WERI-Rb-1 (cell line): ENCODE measurements at regions not wholly inside any gene's neighbourhood (a gene's known extent, or its start where the extent isn't known, plus 50 kb on each side); places are given as distances from the start of the nearest gene placed in this dataset.
"Not testable (repeated sequence)": the region's sequence is repeated elsewhere in the genome, so short reads cannot be mapped to it uniquely, and the experiment has no call there.

Experiments
- DNase-seq: peaks from one replicate; pipeline ENCODE4 v3.0.0-alpha.2; 2020
- H3K27ac ChIP-seq: fragments of 250-450 bp; sonication (Bioruptor Pico); 2 replicates; pipeline ENCODE4 v1.5.1; 2020; ENCODE audit warnings: mild to moderate bottlenecking, moderate library complexity
- H3K27me3 ChIP-seq: fragments of 250-450 bp; sonication (Bioruptor Pico); 2 replicates; pipeline ENCODE4 v1.5.1; 2021; ENCODE audit warnings: mild to moderate bottlenecking, low read depth, moderate library complexity; ENCODE audit not compliant: insufficient read depth, severe bottlenecking
- H3K36me3 ChIP-seq: fragments of 250-450 bp; sonication (Bioruptor Pico); 2 replicates; pipeline ENCODE4 v1.5.1; 2020; ENCODE audit warnings: mild to moderate bottlenecking, moderate library complexity
- H3K4me3 ChIP-seq: 2 replicates; pipeline ENCODE4 v1.5.1; 2011; ENCODE audit warnings: low read depth, mild to moderate bottlenecking, control low read depth, low read length
- H3K9me3 ChIP-seq: fragments of 250-450 bp; sonication (Bioruptor Pico); 2 replicates; pipeline ENCODE4 v1.5.1; 2021; ENCODE audit warnings: mild to moderate bottlenecking, moderate library complexity; ENCODE audit not compliant: severe bottlenecking
- TF ChIP-seq, protein P1 (sequence below): IDR thresholded peaks from 2 replicates; pipeline ENCODE4 v1.5.1; 2011; ENCODE audit warnings: low read depth, mild to moderate bottlenecking, control low read depth, inconsistent platforms, low read length

DNA sequence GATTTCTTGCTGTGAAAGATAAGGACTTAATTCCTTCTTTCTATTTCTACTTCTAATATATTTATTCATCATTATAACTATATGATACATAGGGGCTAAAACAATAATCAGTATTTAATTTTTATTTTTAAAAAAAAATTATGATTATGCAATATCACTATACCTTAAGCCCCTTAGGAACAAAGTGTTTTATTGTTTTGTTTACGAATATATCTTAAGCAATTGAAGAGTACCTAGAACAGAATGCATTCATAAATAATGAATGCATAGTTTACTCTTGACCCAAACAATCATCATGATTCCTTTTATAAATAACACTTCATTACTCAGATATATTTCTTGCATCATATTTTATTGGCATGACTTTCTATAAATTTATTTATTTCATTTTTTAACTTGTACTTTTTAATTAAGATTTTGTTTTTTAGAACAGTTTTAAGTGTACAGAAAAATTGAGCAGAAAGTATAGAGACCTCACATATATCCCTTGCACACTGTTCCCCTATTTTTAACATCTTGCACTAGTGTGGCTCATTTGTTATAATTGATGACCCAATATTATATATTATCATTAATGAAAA lies 339.9 kb upstream of the SPRY2 start:
- Histone ChIP-seq H3K4me3 (no peak overlapping the region), H3K36me3 (no peaks in the 10 kb centered on the region), H3K27me3 (no peaks in the 10 kb centered on the region), H3K27ac (no peak overlapping the region), H3K9me3 (no peaks in the 10 kb centered on the region)
- DNase-seq: no peak
- TF ChIP-seq, protein P1, sequence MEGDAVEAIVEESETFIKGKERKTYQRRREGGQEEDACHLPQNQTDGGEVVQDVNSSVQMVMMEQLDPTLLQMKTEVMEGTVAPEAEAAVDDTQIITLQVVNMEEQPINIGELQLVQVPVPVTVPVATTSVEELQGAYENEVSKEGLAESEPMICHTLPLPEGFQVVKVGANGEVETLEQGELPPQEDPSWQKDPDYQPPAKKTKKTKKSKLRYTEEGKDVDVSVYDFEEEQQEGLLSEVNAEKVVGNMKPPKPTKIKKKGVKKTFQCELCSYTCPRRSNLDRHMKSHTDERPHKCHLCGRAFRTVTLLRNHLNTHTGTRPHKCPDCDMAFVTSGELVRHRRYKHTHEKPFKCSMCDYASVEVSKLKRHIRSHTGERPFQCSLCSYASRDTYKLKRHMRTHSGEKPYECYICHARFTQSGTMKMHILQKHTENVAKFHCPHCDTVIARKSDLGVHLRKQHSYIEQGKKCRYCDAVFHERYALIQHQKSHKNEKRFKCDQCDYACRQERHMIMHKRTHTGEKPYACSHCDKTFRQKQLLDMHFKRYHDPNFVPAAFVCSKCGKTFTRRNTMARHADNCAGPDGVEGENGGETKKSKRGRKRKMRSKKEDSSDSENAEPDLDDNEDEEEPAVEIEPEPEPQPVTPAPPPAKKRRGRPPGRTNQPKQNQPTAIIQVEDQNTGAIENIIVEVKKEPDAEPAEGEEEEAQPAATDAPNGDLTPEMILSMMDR: no peak

DNA sequence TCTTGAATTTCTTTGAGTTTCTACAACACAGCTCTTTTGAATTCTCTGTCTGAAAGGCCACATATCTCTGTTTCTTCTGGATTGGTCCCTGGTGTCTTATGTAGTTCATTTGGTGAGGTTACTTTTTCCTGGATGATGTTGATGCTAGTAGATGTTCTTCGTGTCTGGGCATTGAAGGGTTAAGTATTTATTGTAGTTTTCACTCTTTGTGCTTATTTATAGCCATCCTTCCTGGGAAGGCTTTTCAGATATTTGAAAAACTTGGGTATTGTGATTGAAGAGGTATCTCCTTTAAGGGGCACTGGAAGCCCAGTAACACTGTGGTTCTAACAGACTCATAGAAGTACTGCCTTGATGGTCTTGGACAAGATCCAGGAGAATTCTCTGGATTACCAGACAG lies 338.5 kb upstream of the SPRY2 start:
- Histone ChIP-seq H3K27me3 (no peaks in the 10 kb centered on the region), H3K4me3 (no peak overlapping the region), H3K36me3 (no peaks in the 10 kb centered on the region), H3K27ac (no peak overlapping the region), H3K9me3 (no peaks in the 10 kb centered on the region)
- TF ChIP-seq, protein P1: no peak
- no peak for DNase-seq

DNA sequence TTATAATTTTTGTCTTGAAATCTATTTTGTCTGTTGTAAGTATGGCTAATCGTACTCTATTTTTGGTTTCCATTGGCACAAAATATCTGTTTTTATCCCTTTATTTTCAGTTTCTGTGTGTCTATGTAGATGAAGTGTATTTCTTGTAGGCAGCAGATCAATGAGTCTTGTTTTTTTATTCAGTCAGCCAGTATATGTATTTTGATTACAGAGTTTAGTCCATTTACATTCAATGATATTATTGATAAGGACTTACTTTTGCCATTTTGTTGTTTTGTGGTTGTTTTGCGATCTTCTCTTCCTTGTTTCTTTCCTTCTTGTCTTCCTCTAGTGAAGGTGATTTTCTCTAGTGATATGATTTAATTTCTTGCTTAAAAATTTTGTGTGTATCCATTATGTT lies 336.3 kb upstream of the SPRY2 start:
- H3K27ac ChIP-seq: no peak overlapping the region
- DNase-seq: no peak
- H3K9me3 ChIP-seq: no peaks in the 10 kb centered on the region

DNA sequence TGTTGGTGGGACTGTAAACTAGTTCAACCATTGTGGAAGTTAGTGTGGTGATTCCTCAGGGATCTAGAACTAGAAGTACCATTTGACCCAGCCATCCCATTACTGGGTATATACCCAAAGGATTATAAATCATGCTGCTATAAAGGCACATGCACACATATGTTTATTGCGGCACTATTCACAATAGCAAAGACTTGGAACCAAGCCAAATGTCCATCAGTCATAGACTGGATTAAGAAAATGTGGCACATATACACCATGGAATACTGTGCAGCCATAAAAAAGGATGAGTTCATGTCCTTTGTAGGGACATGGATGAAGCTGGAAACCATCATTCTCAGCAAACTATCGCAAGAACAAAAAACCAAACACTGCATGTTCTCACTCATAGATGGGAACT lies 334.5 kb upstream of the SPRY2 start:
- H3K27ac ChIP-seq, H3K36me3 ChIP-seq, DNase-seq, H3K9me3 ChIP-seq, H3K27me3 ChIP-seq, H3K4me3 ChIP-seq: not testable (repeated sequence)

More for the DNA sequence above, 336.3 kb upstream of the SPRY2 start:
- TF ChIP-seq, protein P1: no peak
- Histone ChIP-seq H3K27me3 (no peaks in the 10 kb centered on the region), H3K36me3 (no peaks in the 10 kb centered on the region), H3K4me3 (no peak overlapping the region)

DNA sequence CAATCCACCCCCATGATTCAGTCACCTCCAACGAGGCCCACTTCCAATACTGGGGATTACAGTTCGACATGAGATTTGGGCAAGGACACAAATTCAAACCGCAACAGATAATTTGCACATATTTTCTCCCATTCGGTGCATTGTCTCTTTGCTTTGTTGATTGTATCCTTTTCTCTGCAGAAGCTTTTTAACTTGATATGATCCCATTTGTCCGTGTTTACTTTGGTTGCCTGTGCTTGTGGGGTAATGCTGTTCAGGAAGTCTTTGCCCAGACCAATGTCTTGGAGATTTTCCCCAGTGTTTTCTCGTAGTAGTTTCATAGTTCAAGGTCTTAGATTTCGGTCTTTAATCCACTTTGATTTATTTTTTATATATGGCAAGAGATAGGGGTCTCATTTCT lies 330.8 kb upstream of the SPRY2 start:
- TF ChIP-seq, protein P1: no peak
- no peak overlapping the region for H3K27ac ChIP-seq
- no peaks in the 10 kb centered on the region for H3K9me3 ChIP-seq
- DNase-seq: no peak
- no peaks in the 10 kb centered on the region for H3K36me3 ChIP-seq
- no peak overlapping the region for H3K4me3 ChIP-seq
- H3K27me3 ChIP-seq: no peaks in the 10 kb centered on the region

DNA sequence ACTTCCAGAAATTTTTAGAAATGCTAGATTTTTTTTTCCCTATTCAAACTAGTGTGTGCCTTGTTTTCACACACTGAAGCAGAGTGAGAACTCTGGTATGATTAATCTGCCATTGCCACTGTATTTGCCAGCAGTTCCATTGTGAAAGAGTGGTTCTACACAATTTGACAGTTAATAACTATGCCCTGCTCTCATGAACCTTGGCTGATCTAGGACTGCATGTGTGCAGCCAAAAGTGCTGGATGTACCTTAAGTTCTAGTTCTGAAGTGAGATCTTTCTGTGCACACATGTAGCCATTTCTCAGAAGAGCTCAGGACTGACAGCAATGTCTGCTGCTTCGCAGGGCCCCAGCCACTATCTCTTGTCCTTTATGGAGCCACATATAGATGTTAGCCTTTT lies 328.2 kb upstream of the SPRY2 start:
- DNase-seq: no peak
- TF ChIP-seq, protein P1: no peak
- Histone ChIP-seq H3K36me3 (no peaks in the 10 kb centered on the region), H3K4me3 (no peak overlapping the region), H3K9me3 (no peaks in the 10 kb centered on the region), H3K27ac (no peak overlapping the region), H3K27me3 (no peaks in the 10 kb centered on the region)
